ENCODE measurements at regions not wholly inside any gene's neighbourhood (a gene's known extent, or its start where the extent isn't known, plus 50 kb on each side); places are given as distances from the start of the nearest gene placed in this dataset.

- ATAC-seq (replicated peaks in 1 of 4), result no peak
- no peak overlapping the region for H3K27ac Mint-ChIP-seq
- H3K4me1 Mint-ChIP-seq, result no peaks in the 10 kb centered on the region
- no peaks in the 10 kb centered on the region for H3K36me3 ChIP-seq (ENCODE audit: control insufficient read depth in 2 of 2, extremely low read depth in 1 of 2, insufficient read depth in 1 of 2, low read length in 1 of 2)
- no peak overlapping the region for H3K27ac ChIP-seq (ENCODE audit: low read length)
- DNase-seq, result no peak
- no peaks in the 10 kb centered on the region for H3K27me3 Mint-ChIP-seq
- no peaks in the 10 kb centered on the region for H3K4me1 ChIP-seq (ENCODE audit: control insufficient read depth in 1 of 2, extremely low read depth in 1 of 2, insufficient read depth in 2 of 2, low read length in 2 of 2)
- peaks cover 7 to 14% (median 12%) of the 10 kb centered on the region in 3 donors for H3K9me3 Mint-ChIP-seq
- no peaks in the 10 kb centered on the region for H3K9me3 ChIP-seq
- no peaks in the 10 kb centered on the region for H3K27me3 ChIP-seq (replicated peaks in 1 of 2; ENCODE audit: control insufficient read depth in 2 of 2, extremely low read depth in 1 of 2, insufficient read depth in 2 of 2, low read length in 1 of 2)
- WGBS (ENCODE audit: insufficient coverage), result no CpG with 5 or more reads among the region's 2 CpGs
- H3K4me3 Mint-ChIP-seq, result no peak overlapping the region
- H3K4me3 ChIP-seq (ENCODE audit: control insufficient read depth in 1 of 2, extremely low read depth in 1 of 2, low read length in 1 of 2), result no peak overlapping the region
- H3K36me3 Mint-ChIP-seq, result no peaks in the 10 kb centered on the region
- ChIA-PET POLR2A (no interaction called here), CTCF (no interaction called here)
Measured at GRCh38 chr13:72093262-72093661, 226.3 kb upstream of the DACH1 start.

GRCh38 chr13:72074663-72075062, 207.7 kb upstream of the DACH1 start:
- H3K27ac Mint-ChIP-seq, result no peak overlapping the region
- DNase-seq (no peak), ATAC-seq (replicated peaks in 1 of 4) (no peak)
- Histone ChIP-seq H3K9me3 (no peaks in the 10 kb centered on the region), H3K27ac (ENCODE audit: low read length) (no peak overlapping the region), H3K4me1 (ENCODE audit: control insufficient read depth in 1 of 2, extremely low read depth in 1 of 2, insufficient read depth in 2 of 2, low read length in 2 of 2) (no peaks in the 10 kb centered on the region), H3K36me3 (ENCODE audit: control insufficient read depth in 2 of 2, extremely low read depth in 1 of 2, insufficient read depth in 1 of 2, low read length in 1 of 2) (no peaks in the 10 kb centered on the region), H3K27me3 (replicated peaks in 1 of 2; ENCODE audit: control insufficient read depth in 2 of 2, extremely low read depth in 1 of 2, insufficient read depth in 2 of 2, low read length in 1 of 2) (no peaks in the 10 kb centered on the region), H3K4me3 (ENCODE audit: control insufficient read depth in 1 of 2, extremely low read depth in 1 of 2, low read length in 1 of 2) (no peak overlapping the region)
- H3K4me1 Mint-ChIP-seq, result no peaks in the 10 kb centered on the region
- ChIA-PET CTCF (no interaction called here), POLR2A (no interaction called here)
- no peaks in the 10 kb centered on the region for H3K36me3 Mint-ChIP-seq
- peaks cover 0 to 3% (median 0%) of the 10 kb centered on the region in 3 donors for H3K9me3 Mint-ChIP-seq
- no peaks in the 10 kb centered on the region for H3K27me3 Mint-ChIP-seq
- H3K4me3 Mint-ChIP-seq, result no peak overlapping the region
- 93% methylated on average over 2 of the region's 3 CpGs for WGBS (ENCODE audit: insufficient coverage)

- Mint-ChIP-seq H3K4me3 (no peak overlapping the region), H3K9me3 (peaks cover 0 to 11% (median 7%) of the 10 kb centered on the region in 3 donors), H3K27me3 (no peaks in the 10 kb centered on the region), H3K4me1 (no peaks in the 10 kb centered on the region), H3K36me3 (no peaks in the 10 kb centered on the region), H3K27ac (no peak overlapping the region)
- WGBS (ENCODE audit: insufficient coverage), result no CpG with 5 or more reads among the region's 2 CpGs
- DNase-seq, result no peak
- CTCF ChIA-PET, result no interaction called here
- no peaks in the 10 kb centered on the region for H3K9me3 ChIP-seq
- H3K4me1 ChIP-seq (ENCODE audit: control insufficient read depth in 1 of 2, extremely low read depth in 1 of 2, insufficient read depth in 2 of 2, low read length in 2 of 2), result no peaks in the 10 kb centered on the region
- POLR2A ChIA-PET, result no interaction called here
- H3K27me3 ChIP-seq (replicated peaks in 1 of 2; ENCODE audit: control insufficient read depth in 2 of 2, extremely low read depth in 1 of 2, insufficient read depth in 2 of 2, low read length in 1 of 2), result no peaks in the 10 kb centered on the region
- no peak overlapping the region for H3K27ac ChIP-seq (ENCODE audit: low read length)
- ATAC-seq (replicated peaks in 1 of 4), result no peak
- no peaks in the 10 kb centered on the region for H3K36me3 ChIP-seq (ENCODE audit: control insufficient read depth in 2 of 2, extremely low read depth in 1 of 2, insufficient read depth in 1 of 2, low read length in 1 of 2)
- H3K4me3 ChIP-seq (ENCODE audit: control insufficient read depth in 1 of 2, extremely low read depth in 1 of 2, low read length in 1 of 2), result no peak overlapping the region
Measured at GRCh38 chr13:72072261-72072660, 205.3 kb upstream of the DACH1 start.

GRCh38 chr13:72071713-72072112, 204.7 kb upstream of the DACH1 start:
- H3K4me1 ChIP-seq (ENCODE audit: control insufficient read depth in 1 of 2, extremely low read depth in 1 of 2, insufficient read depth in 2 of 2, low read length in 2 of 2), result no peaks in the 10 kb centered on the region
- ChIA-PET CTCF (no interaction called here), POLR2A (no interaction called here)
- no peaks in the 10 kb centered on the region for H3K36me3 ChIP-seq (ENCODE audit: control insufficient read depth in 2 of 2, extremely low read depth in 1 of 2, insufficient read depth in 1 of 2, low read length in 1 of 2)
- DNase-seq (no peak), ATAC-seq (replicated peaks in 1 of 4) (no peak)
- Mint-ChIP-seq H3K4me3 (no peak overlapping the region), H3K27ac (no peak overlapping the region), H3K9me3 (peaks cover 0 to 16% (median 13%) of the 10 kb centered on the region in 3 donors), H3K36me3 (no peaks in the 10 kb centered on the region), H3K4me1 (no peaks in the 10 kb centered on the region), H3K27me3 (no peaks in the 10 kb centered on the region)
- H3K9me3 ChIP-seq, result no peaks in the 10 kb centered on the region
- no peak overlapping the region for H3K4me3 ChIP-seq (ENCODE audit: control insufficient read depth in 1 of 2, extremely low read depth in 1 of 2, low read length in 1 of 2)
- WGBS (ENCODE audit: insufficient coverage), result no CpG with 5 or more reads among the region's 4 CpGs
- H3K27ac ChIP-seq (ENCODE audit: low read length), result no peak overlapping the region
- H3K27me3 ChIP-seq (replicated peaks in 1 of 2; ENCODE audit: control insufficient read depth in 2 of 2, extremely low read depth in 1 of 2, insufficient read depth in 2 of 2, low read length in 1 of 2), result no peaks in the 10 kb centered on the region

- no peak overlapping the region for H3K27ac ChIP-seq (ENCODE audit: low read length)
- no peak for ATAC-seq (replicated peaks in 1 of 4)
- ChIA-PET POLR2A (no interaction called here), CTCF (no interaction called here)
- WGBS (ENCODE audit: insufficient coverage), result 56% methylated on average over 3 of the region's 7 CpGs
- peaks cover 5% of the 10 kb centered on the region for H3K9me3 ChIP-seq
- H3K27ac Mint-ChIP-seq, result no peak overlapping the region
- no peak for DNase-seq
- no peaks in the 10 kb centered on the region for H3K27me3 ChIP-seq (replicated peaks in 1 of 2; ENCODE audit: control insufficient read depth in 2 of 2, extremely low read depth in 1 of 2, insufficient read depth in 2 of 2, low read length in 1 of 2)
- peaks cover 10 to 51% (median 29%) of the 10 kb centered on the region in 3 donors for H3K9me3 Mint-ChIP-seq
- no peaks in the 10 kb centered on the region for H3K36me3 ChIP-seq (ENCODE audit: control insufficient read depth in 2 of 2, extremely low read depth in 1 of 2, insufficient read depth in 1 of 2, low read length in 1 of 2)
- H3K4me1 Mint-ChIP-seq, result no peaks in the 10 kb centered on the region
- no peaks in the 10 kb centered on the region for H3K36me3 Mint-ChIP-seq
- H3K4me1 ChIP-seq (ENCODE audit: control insufficient read depth in 1 of 2, extremely low read depth in 1 of 2, insufficient read depth in 2 of 2, low read length in 2 of 2), result no peaks in the 10 kb centered on the region
- H3K4me3 ChIP-seq (ENCODE audit: control insufficient read depth in 1 of 2, extremely low read depth in 1 of 2, low read length in 1 of 2), result no peak overlapping the region
- no peak overlapping the region for H3K4me3 Mint-ChIP-seq
- no peaks in the 10 kb centered on the region for H3K27me3 Mint-ChIP-seq
Measured at GRCh38 chr13:72062566-72062965, 195.6 kb upstream of the DACH1 start.

GRCh38 chr13:72061613-72062012, 194.6 kb upstream of the DACH1 start:
- H3K9me3 Mint-ChIP-seq, result peaks cover 10 to 42% (median 20%) of the 10 kb centered on the region in 3 donors
- 71% methylated on average over 1 of the region's 2 CpGs for WGBS (ENCODE audit: insufficient coverage)
- no peak for ATAC-seq (replicated peaks in 1 of 4)
- Histone ChIP-seq H3K27ac (ENCODE audit: low read length) (no peak overlapping the region), H3K36me3 (ENCODE audit: control insufficient read depth in 2 of 2, extremely low read depth in 1 of 2, insufficient read depth in 1 of 2, low read length in 1 of 2) (no peaks in the 10 kb centered on the region), H3K9me3 (peaks cover 5% of the 10 kb centered on the region), H3K4me3 (ENCODE audit: control insufficient read depth in 1 of 2, extremely low read depth in 1 of 2, low read length in 1 of 2) (no peak overlapping the region), H3K27me3 (replicated peaks in 1 of 2; ENCODE audit: control insufficient read depth in 2 of 2, extremely low read depth in 1 of 2, insufficient read depth in 2 of 2, low read length in 1 of 2) (no peaks in the 10 kb centered on the region), H3K4me1 (ENCODE audit: control insufficient read depth in 1 of 2, extremely low read depth in 1 of 2, insufficient read depth in 2 of 2, low read length in 2 of 2) (no peaks in the 10 kb centered on the region)
- ChIA-PET POLR2A (no interaction called here), CTCF (interaction anchor here in 1 of 2 donors (0.6 kb wide), 1 partner anchor 45 kb away, joined by 10 read pairs; no protein-coding TSS in a partner anchor)
- H3K4me1 Mint-ChIP-seq, result no peaks in the 10 kb centered on the region
- no peak overlapping the region for H3K4me3 Mint-ChIP-seq
- no peak for DNase-seq
- no peaks in the 10 kb centered on the region for H3K27me3 Mint-ChIP-seq
- no peak overlapping the region for H3K27ac Mint-ChIP-seq
- H3K36me3 Mint-ChIP-seq, result no peaks in the 10 kb centered on the region

- H3K4me3 ChIP-seq (ENCODE audit: control insufficient read depth in 1 of 2, extremely low read depth in 1 of 2, low read length in 1 of 2), result no peak overlapping the region
- no peaks in the 10 kb centered on the region for H3K27me3 ChIP-seq (replicated peaks in 1 of 2; ENCODE audit: control insufficient read depth in 2 of 2, extremely low read depth in 1 of 2, insufficient read depth in 2 of 2, low read length in 1 of 2)
- peaks cover 0 to 22% (median 6%) of the 10 kb centered on the region in 3 donors for H3K9me3 Mint-ChIP-seq
- H3K27ac Mint-ChIP-seq, result no peak overlapping the region
- no peak overlapping the region for H3K27ac ChIP-seq (ENCODE audit: low read length)
- POLR2A ChIA-PET, result no interaction called here
- ATAC-seq (replicated peaks in 1 of 4) (no peak), DNase-seq (no peak)
- no peaks in the 10 kb centered on the region for H3K4me1 ChIP-seq (ENCODE audit: control insufficient read depth in 1 of 2, extremely low read depth in 1 of 2, insufficient read depth in 2 of 2, low read length in 2 of 2)
- no peak overlapping the region for H3K4me3 Mint-ChIP-seq
- H3K9me3 ChIP-seq, result no peaks in the 10 kb centered on the region
- H3K36me3 Mint-ChIP-seq, result no peaks in the 10 kb centered on the region
- CTCF ChIA-PET, result no interaction called here
- no peaks in the 10 kb centered on the region for H3K36me3 ChIP-seq (ENCODE audit: control insufficient read depth in 2 of 2, extremely low read depth in 1 of 2, insufficient read depth in 1 of 2, low read length in 1 of 2)
- H3K4me1 Mint-ChIP-seq, result no peaks in the 10 kb centered on the region
- 60% methylated on average over 1 of the region's 3 CpGs for WGBS (ENCODE audit: insufficient coverage)
- H3K27me3 Mint-ChIP-seq, result no peaks in the 10 kb centered on the region
Measured at GRCh38 chr13:72050251-72050650, 183.2 kb upstream of the DACH1 start.
